T-cell (primary cell): ENCODE measurements at regions not wholly inside any gene's neighbourhood (a gene's known extent, or its start where the extent isn't known, plus 50 kb on each side); places are given as distances from the start of the nearest gene placed in this dataset.

ENCODE experiments used
- ATAC-seq, 4 experiments: fragments of 200-7000 bp in 3 of 4; fragments of 150-1000 bp in 1 of 4; cut with Tn5 transposase; replicated peaks in 1 of 4; 1 replicate in 3 of 4; 2 replicates in 1 of 4; pipeline ENCODE4 v1.10.0; 2021; ENCODE audit warnings: moderate library complexity in 3 of 4, mild to moderate bottlenecking in 2 of 4, moderate number of reproducible peaks in 1 of 4
- CTCF ChIA-PET, 2 donors: fragments of 300-600 bp; sonication (Branson Sonifier 250); formaldehyde crosslinking; loops; one replicate each; lab custom pipeline; 2022; ENCODE audit warnings: antibody characterized with exemption in 2 of 2; lab: Charles Lee
- POLR2A ChIA-PET, 2 donors: fragments of 300-600 bp; sonication (Branson Sonifier 250); formaldehyde crosslinking; loops; one replicate each; lab custom pipeline; 2022; ENCODE audit warnings: antibody characterized with exemption in 2 of 2; lab: Charles Lee
- DNase-seq, 35 experiments: peaks; one replicate each; pipeline versions ENCODE4 v3.0.0 to v3.0.0-alpha.2; 2013 to 2023
- H3K27ac ChIP-seq: one replicate; pipeline ENCODE4 v1.5.1; 2013; ENCODE audit warnings: low read length
- H3K27me3 ChIP-seq, 2 experiments: replicated peaks in 1 of 2; 1 replicate in 1 of 2; 2 replicates in 1 of 2; pipeline versions ENCODE4 v1.6.1 to v1.7.0; 2013; ENCODE audit warnings: low read length in 1 of 2, mixed read lengths in 1 of 2; ENCODE audit not compliant: control insufficient read depth in 2 of 2, insufficient read depth in 2 of 2; ENCODE audit errors: extremely low read depth in 1 of 2
- H3K36me3 ChIP-seq, 2 donors: 1 replicate in 1 of 2; 2 replicates in 1 of 2; pipeline versions ENCODE4 v1.6.1 to v1.7.0; 2013; ENCODE audit warnings: low read length in 1 of 2; ENCODE audit not compliant: control insufficient read depth in 2 of 2, insufficient read depth in 1 of 2; ENCODE audit errors: extremely low read depth in 1 of 2
- H3K4me1 ChIP-seq, 2 experiments: 1 replicate in 1 of 2; 2 replicates in 1 of 2; pipeline versions ENCODE4 v1.6.1 to v1.7.0; 2013; ENCODE audit warnings: low read length in 2 of 2, mixed read lengths in 1 of 2; ENCODE audit not compliant: insufficient read depth in 2 of 2, control insufficient read depth in 1 of 2; ENCODE audit errors: extremely low read depth in 1 of 2
- H3K4me3 ChIP-seq, 2 donors: 1 replicate in 1 of 2; 2 replicates in 1 of 2; pipeline versions ENCODE4 v1.5.1 to v1.7.0; 2013; ENCODE audit warnings: mild to moderate bottlenecking in 2 of 2, low read length in 1 of 2, moderate library complexity in 1 of 2; ENCODE audit not compliant: control insufficient read depth in 1 of 2; ENCODE audit errors: extremely low read depth in 1 of 2
- H3K9me3 ChIP-seq: 2 replicates; pipeline ENCODE4 v1.7.0; 2013
- H3K27ac Mint-ChIP-seq, 2 donors: one replicate each; pipeline ENCODE4 v1.8.0; 2020 to 2021; ENCODE audit warnings: mild to moderate bottlenecking in 2 of 2, mixed read lengths in 2 of 2
- H3K27me3 Mint-ChIP-seq, 2 donors: one replicate each; pipeline ENCODE4 v1.8.0; 2021 to 2022; ENCODE audit warnings: mixed read lengths in 2 of 2
- H3K36me3 Mint-ChIP-seq: one replicate; pipeline ENCODE4 v1.8.0; 2021; ENCODE audit warnings: mixed read lengths
- H3K4me1 Mint-ChIP-seq, 3 donors: one replicate each; pipeline ENCODE4 v1.8.0; 2020 to 2022; ENCODE audit warnings: mixed read lengths in 3 of 3, mild to moderate bottlenecking in 1 of 3
- H3K4me3 Mint-ChIP-seq, 3 donors: one replicate each; pipeline ENCODE4 v1.8.0; 2020 to 2022; ENCODE audit warnings: mild to moderate bottlenecking in 3 of 3, mixed read lengths in 3 of 3, moderate library complexity in 3 of 3
- H3K9me3 Mint-ChIP-seq, 3 donors: one replicate each; pipeline ENCODE4 v1.8.0; 2020 to 2022; ENCODE audit warnings: mixed read lengths in 3 of 3
- WGBS: methylation state at CpG from one replicate; pipeline ENCODE4 v1.1.5; 2013; ENCODE audit warnings: missing lambda C conversion rate; ENCODE audit not compliant: insufficient coverage; 5-methylcytosine and 5-hydroxymethylcytosine counted together

DNA sequence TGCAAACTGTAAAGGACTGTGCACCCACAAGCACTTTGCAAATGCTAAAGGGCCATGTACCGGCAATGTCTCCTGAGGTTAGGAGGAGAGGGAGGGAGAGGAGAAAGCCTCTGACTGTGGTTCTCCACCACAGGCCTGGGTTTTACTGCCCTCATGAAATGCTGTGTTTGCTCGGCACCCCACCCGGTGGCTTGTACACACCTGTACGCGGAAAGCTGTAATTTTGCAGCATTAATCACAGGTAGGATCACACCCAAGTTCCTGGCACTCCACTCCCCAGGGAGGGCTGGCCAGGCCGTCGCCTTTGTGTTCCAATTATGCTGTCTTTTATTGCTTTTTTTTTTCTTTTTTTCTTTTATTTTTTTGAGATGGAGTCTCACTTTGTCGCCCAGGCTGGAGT lies 78.5 kb upstream of the MYL10 start:
- H3K36me3 ChIP-seq = no peaks in the 10 kb centered on the region
- peaks cover 0 to 18% of the 10 kb centered on the region in 2 experiments for H3K27me3 ChIP-seq
- no peak for DNase-seq
- H3K9me3 ChIP-seq = no peaks in the 10 kb centered on the region
- ATAC-seq = no peak
- Mint-ChIP-seq H3K36me3 (no peaks in the 10 kb centered on the region), H3K4me1 (no peaks in the 10 kb centered on the region), H3K27ac (no peak overlapping the region), H3K9me3 (no peaks in the 10 kb centered on the region), H3K27me3 (peaks cover 0 to 5% of the 10 kb centered on the region in 2 donors), H3K4me3 (no peak overlapping the region)
- WGBS = 100% methylated on average over 1 of the region's 8 CpGs
- no peak overlapping the region for H3K27ac ChIP-seq
- H3K4me3 ChIP-seq = no peak overlapping the region
- H3K4me1 ChIP-seq = no peaks in the 10 kb centered on the region
- POLR2A ChIA-PET = no interaction called here
- CTCF ChIA-PET = no interaction called here

GRCh38 chr7:101708223-101708622 lies 79.1 kb upstream of the MYL10 start:
- H3K27me3 Mint-ChIP-seq = peaks cover 0 to 5% of the 10 kb centered on the region in 2 donors
- ATAC-seq = no peak

GRCh38 chr7:101712652-101713051 lies 83.6 kb upstream of the MYL10 start:
- POLR2A ChIA-PET = no interaction called here
- H3K9me3 ChIP-seq = no peaks in the 10 kb centered on the region
- no peaks in the 10 kb centered on the region for H3K27me3 Mint-ChIP-seq

More at GRCh38 chr7:101708223-101708622, 79.1 kb upstream of the MYL10 start:
- Mint-ChIP-seq H3K4me3 (no peak overlapping the region), H3K4me1 (no peaks in the 10 kb centered on the region), H3K36me3 (no peaks in the 10 kb centered on the region), H3K9me3 (no peaks in the 10 kb centered on the region), H3K27ac (no peak overlapping the region)
- Histone ChIP-seq H3K27me3 (peaks cover 0 to 18% of the 10 kb centered on the region in 2 experiments), H3K27ac (no peak overlapping the region), H3K4me1 (no peaks in the 10 kb centered on the region), H3K36me3 (no peaks in the 10 kb centered on the region), H3K4me3 (no peak overlapping the region), H3K9me3 (no peaks in the 10 kb centered on the region)
- no peak for DNase-seq
- POLR2A ChIA-PET = no interaction called here
- CTCF ChIA-PET = no interaction called here
- WGBS = 90% methylated on average over 4 of the region's 7 CpGs

DNA sequence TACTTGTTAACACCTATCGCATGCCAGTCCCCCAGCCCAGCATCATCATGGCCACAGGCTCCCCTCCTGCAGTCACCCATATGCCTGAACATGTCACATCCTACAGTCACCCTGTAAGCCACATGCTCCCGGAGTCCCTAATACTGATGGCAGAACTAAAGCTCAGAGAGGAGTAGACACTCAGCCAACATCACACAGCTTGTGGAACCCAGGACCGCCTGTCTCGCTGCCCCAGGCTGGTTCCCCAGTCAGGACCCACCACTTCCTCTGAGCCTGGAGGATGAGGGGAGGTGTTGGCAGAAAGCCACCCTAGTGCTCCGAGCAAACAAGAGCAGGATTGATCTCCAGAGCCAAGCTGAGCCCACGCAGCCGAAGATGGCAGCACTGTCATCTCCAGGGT lies 85.0 kb upstream of the MYL10 start:
- Mint-ChIP-seq H3K9me3 (no peaks in the 10 kb centered on the region), H3K4me1 (no peaks in the 10 kb centered on the region)
- DNase-seq = no peak

More at GRCh38 chr7:101712652-101713051, 83.6 kb upstream of the MYL10 start:
- no peak overlapping the region for H3K27ac Mint-ChIP-seq
- no peaks in the 10 kb centered on the region for H3K36me3 Mint-ChIP-seq
- H3K9me3 Mint-ChIP-seq = no peaks in the 10 kb centered on the region
- no peak for DNase-seq
- Histone ChIP-seq H3K4me3 (no peak overlapping the region), H3K27me3 (peaks cover 0 to 12% of the 10 kb centered on the region in 2 experiments), H3K36me3 (no peaks in the 10 kb centered on the region), H3K27ac (no peak overlapping the region), H3K4me1 (no peaks in the 10 kb centered on the region)
- ATAC-seq = no peak
- no peak overlapping the region for H3K4me3 Mint-ChIP-seq
- H3K4me1 Mint-ChIP-seq = no peaks in the 10 kb centered on the region
- 81% methylated on average over 3 of the region's 3 CpGs for WGBS
- CTCF ChIA-PET = no interaction called here

GRCh38 chr7:101717628-101718357 lies 88.7 kb upstream of the MYL10 start:
- Histone ChIP-seq H3K27ac (no peak overlapping the region), H3K27me3 (peaks cover 0 to 15% of the 10 kb centered on the region in 2 experiments), H3K9me3 (no peaks in the 10 kb centered on the region), H3K4me3 (no peak overlapping the region), H3K36me3 (no peaks in the 10 kb centered on the region), H3K4me1 (no peaks in the 10 kb centered on the region)
- ATAC-seq = no peak
- WGBS = 77% methylated on average over 14 of the region's 25 CpGs
- Mint-ChIP-seq H3K36me3 (no peaks in the 10 kb centered on the region), H3K27me3 (no peaks in the 10 kb centered on the region), H3K4me1 (no peaks in the 10 kb centered on the region), H3K4me3 (no peak overlapping the region), H3K27ac (no peak overlapping the region), H3K9me3 (no peaks in the 10 kb centered on the region)
- ChIA-PET CTCF (no interaction called here), POLR2A (no interaction called here)
- DNase-seq = peak in 9 of 35 experiments; percentile 1 to 47 (median 10)

More for the DNA sequence above, 85.0 kb upstream of the MYL10 start:
- ChIA-PET CTCF (no interaction called here), POLR2A (interaction anchor here in 1 of 2 donors (0.5 kb wide), 1 partner anchor 20 kb away, joined by 5 read pairs; no protein-coding TSS in a partner anchor)
- no peak overlapping the region for H3K27ac ChIP-seq
- no peak overlapping the region for H3K4me3 ChIP-seq
- no peak overlapping the region for H3K27ac Mint-ChIP-seq
- peaks cover 0 to 12% of the 10 kb centered on the region in 2 experiments for H3K27me3 ChIP-seq
- H3K27me3 Mint-ChIP-seq = no peaks in the 10 kb centered on the region
- H3K4me3 Mint-ChIP-seq = no peak overlapping the region
- no peaks in the 10 kb centered on the region for H3K9me3 ChIP-seq
- 97% methylated on average over 5 of the region's 7 CpGs for WGBS
- no peaks in the 10 kb centered on the region for H3K36me3 ChIP-seq
- no peak for ATAC-seq
- H3K36me3 Mint-ChIP-seq = no peaks in the 10 kb centered on the region
- H3K4me1 ChIP-seq = no peaks in the 10 kb centered on the region

DNA sequence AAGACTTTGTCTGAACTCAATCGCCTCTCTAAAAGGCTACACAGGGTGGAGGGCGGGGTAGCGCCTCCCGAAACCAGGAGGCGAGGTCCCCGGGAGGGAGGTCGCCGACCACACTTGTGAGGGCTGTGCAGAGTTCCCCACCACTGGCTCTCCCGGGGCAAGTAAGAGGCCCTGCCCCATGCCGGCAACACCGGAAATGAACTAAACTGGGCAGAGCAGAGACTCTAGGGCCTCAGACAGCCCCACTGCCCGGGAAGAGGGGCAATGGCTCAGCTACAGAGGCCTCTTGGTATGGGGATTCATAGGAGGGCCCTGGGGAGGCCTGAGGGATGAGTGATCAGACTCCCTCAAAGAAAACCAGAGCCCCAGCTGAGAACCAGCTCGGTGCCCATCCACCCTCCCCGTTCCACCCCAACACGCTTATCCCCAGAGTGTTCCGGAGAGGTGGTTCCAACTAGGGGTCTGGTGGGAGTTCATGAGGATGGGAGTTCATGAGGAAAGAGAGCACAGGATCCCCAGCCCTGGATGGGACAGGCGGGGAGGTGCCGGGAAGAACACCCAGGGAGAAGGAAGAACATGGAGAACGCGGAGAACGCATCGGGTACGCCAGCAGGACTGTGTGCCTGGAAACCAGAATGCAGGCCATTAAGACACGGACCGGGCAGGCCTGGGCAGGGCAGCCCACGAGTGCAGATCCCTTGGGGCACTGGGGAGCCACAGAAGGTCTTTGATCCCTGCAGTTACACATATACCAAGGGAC lies 89.4 kb upstream of the MYL10 start:
- Histone ChIP-seq H3K4me1 (no peaks in the 10 kb centered on the region), H3K4me3 (no peak overlapping the region), H3K27ac (no peak overlapping the region), H3K27me3 (peaks cover 0 to 15% of the 10 kb centered on the region in 2 experiments), H3K36me3 (no peaks in the 10 kb centered on the region), H3K9me3 (no peaks in the 10 kb centered on the region)
- no peak for ATAC-seq
- DNase-seq = no peak
- Mint-ChIP-seq H3K36me3 (no peaks in the 10 kb centered on the region), H3K4me1 (no peaks in the 10 kb centered on the region), H3K9me3 (no peaks in the 10 kb centered on the region), H3K4me3 (no peak overlapping the region), H3K27me3 (no peaks in the 10 kb centered on the region), H3K27ac (no peak overlapping the region)
- CTCF ChIA-PET = no interaction called here
- 95% methylated on average over 18 of the region's 26 CpGs for WGBS
- POLR2A ChIA-PET = no interaction called here
